Gastrocnemius medialis (tissue), 4 donors: ENCODE measurements at regions not wholly inside any gene's neighbourhood (a gene's known extent, or its start where the extent isn't known, plus 50 kb on each side); places are given as distances from the start of the nearest gene placed in this dataset.

ENCODE experiments used
- ATAC-seq, 2 donors: fragments of 150-250 bp; one replicate each; pipeline ENCODE4 v1.9.1; 2016
- DNase-seq, 2 donors: peaks; one replicate each; pipeline ENCODE4 v3.0.0-alpha.2; 2019
- H3K27ac ChIP-seq, 4 donors: fragments of 200-600 bp; sonication (generic); 1 replicate in 1 of 4; 2 replicates in 3 of 4; pipeline ENCODE4 v1.5.1; 2016 to 2018; ENCODE audit warnings: mild to moderate bottlenecking in 2 of 4, moderate library complexity in 1 of 4
- H3K27me3 ChIP-seq, 3 donors: fragments of 200-600 bp; sonication (generic) in 2 of 3; 1 replicate in 1 of 3; 2 replicates in 2 of 3; pipeline versions ENCODE4 v1.5.1 to v1.6.0; 2016 to 2019; ENCODE audit warnings: mild to moderate bottlenecking in 1 of 3, moderate library complexity in 1 of 3
- H3K36me3 ChIP-seq, 2 donors: fragments of 200-600 bp; sonication (generic) in 1 of 2; one replicate each; pipeline ENCODE4 v1.5.1; 2017 to 2018
- H3K4me1 ChIP-seq, 2 donors: fragments of 200-600 bp; sonication (generic) in 1 of 2; one replicate each; pipeline ENCODE4 v1.5.1; 2016 to 2017; ENCODE audit warnings: mild to moderate bottlenecking in 2 of 2
- H3K4me3 ChIP-seq, 4 donors: fragments of 200-600 bp; sonication (generic) in 3 of 4; 1 replicate in 1 of 4; 2 replicates in 3 of 4; pipeline ENCODE4 v1.5.1; 2016 to 2019; ENCODE audit warnings: mild to moderate bottlenecking in 2 of 4
- H3K9me3 ChIP-seq, 3 donors: fragments of 200-600 bp; sonication (generic) in 2 of 3; 1 replicate in 1 of 3; 2 replicates in 2 of 3; pipeline ENCODE4 v1.5.1; 2016 to 2019
- CTCF ChIP-seq, 5 experiments: fragments of 450-650 bp in 3 of 5; fragments of 200-600 bp in 2 of 5; sonication (generic) in 2 of 5; IDR thresholded peaks in 4 of 5; conservative IDR thresholded peaks in 1 of 5; 1 replicate in 4 of 5; 2 replicates in 1 of 5; pipeline ENCODE4 v1.5.1; 2016 to 2019; ENCODE audit warnings: antibody characterized with exemption in 5 of 5, mild to moderate bottlenecking in 3 of 5, moderate library complexity in 3 of 5
- POLR2A ChIP-seq, 2 donors: fragments of 450-650 bp; IDR thresholded peaks; one replicate each; pipeline ENCODE4 v1.6.1; 2017; ENCODE audit warnings: antibody characterized with exemption in 2 of 2, mild to moderate bottlenecking in 2 of 2, moderate library complexity in 2 of 2
- in situ Hi-C, 4 donors: fragments of 200-750 bp; cut with MboI; loops; one replicate each; pipeline versions ENCODE4 v1.15.0 to v1.8.0; 2017; ENCODE audit warnings: low sequenced_read_pairs in 4 of 4
- intact Hi-C: fragments of 100-400 bp; cut with DNase I; formaldehyde crosslinking; loops from one replicate; pipeline ENCODE4 v1.15.1; 2023; ENCODE audit warnings: low total_unique reads

GRCh38 chr1:51025374-51025773 is 55.3 kb downstream of the CDKN2C start:
- no peak overlapping the region for H3K27ac ChIP-seq
- H3K4me3 ChIP-seq = no peak overlapping the region
- no peaks in the 10 kb centered on the region for H3K4me1 ChIP-seq
- H3K36me3 ChIP-seq = no peaks in the 10 kb centered on the region
- no peak for ATAC-seq
- intact Hi-C loops (no loop called here), in situ Hi-C loops (loop anchor here in 1 of 4 donors (25.0 kb wide), 2 partner anchors 88 to 238 kb away; no protein-coding TSS in a partner anchor)
- H3K9me3 ChIP-seq = no peaks in the 10 kb centered on the region
- no peaks in the 10 kb centered on the region for H3K27me3 ChIP-seq
- DNase-seq = no peak
- no peak for TF ChIP-seq POLR2A (IDR thresholded peaks at IDR 0.05)
- no peak for TF ChIP-seq CTCF (IDR thresholded peaks at IDR 0.05 in 4 of 5, conservative IDR thresholded peaks at IDR 0.05 in 1 of 5)

GRCh38 chr1:51032936-51033335 is 62.9 kb downstream of the CDKN2C start:
- in situ Hi-C loops = loop anchor here in 1 of 4 donors (25.0 kb wide), 2 partner anchors 96 to 246 kb away; no protein-coding TSS in a partner anchor

GRCh38 chr1:51044199-51044598 is 57.8 kb upstream of the C1orf185 start:
- Histone ChIP-seq H3K36me3 (no peaks in the 10 kb centered on the region), H3K4me3 (no peak overlapping the region), H3K27me3 (no peaks in the 10 kb centered on the region), H3K27ac (no peak overlapping the region), H3K9me3 (no peaks in the 10 kb centered on the region), H3K4me1 (no peaks in the 10 kb centered on the region)
- ATAC-seq (no peak), DNase-seq (no peak)
- in situ Hi-C loops (loop anchor here (5.0 to 25.0 kb wide), 6 partner anchors 107 to 272 kb away; no protein-coding TSS in a partner anchor), intact Hi-C loops (no loop called here)
- TF ChIP-seq CTCF (IDR thresholded peaks at IDR 0.05 in 4 of 5, conservative IDR thresholded peaks at IDR 0.05 in 1 of 5) (no peak), POLR2A (IDR thresholded peaks at IDR 0.05) (no peak)

More at GRCh38 chr1:51032936-51033335, 62.9 kb downstream of the CDKN2C start:
- intact Hi-C loops = no loop called here
- no peaks in the 10 kb centered on the region for H3K4me1 ChIP-seq
- H3K36me3 ChIP-seq = no peaks in the 10 kb centered on the region
- ATAC-seq = no peak
- TF ChIP-seq CTCF (IDR thresholded peaks at IDR 0.05 in 4 of 5, conservative IDR thresholded peaks at IDR 0.05 in 1 of 5) (no peak), POLR2A (IDR thresholded peaks at IDR 0.05) (no peak)
- H3K4me3 ChIP-seq = no peak overlapping the region
- H3K27me3 ChIP-seq = no peaks in the 10 kb centered on the region
- no peak overlapping the region for H3K27ac ChIP-seq
- no peaks in the 10 kb centered on the region for H3K9me3 ChIP-seq
- DNase-seq = no peak

- Histone ChIP-seq H3K4me3 (no peak overlapping the region), H3K4me1 (no peaks in the 10 kb centered on the region), H3K9me3 (no peaks in the 10 kb centered on the region), H3K36me3 (no peaks in the 10 kb centered on the region), H3K27ac (no peak overlapping the region), H3K27me3 (no peaks in the 10 kb centered on the region)
- ATAC-seq (no peak), DNase-seq (no peak)
- no peak for TF ChIP-seq POLR2A (IDR thresholded peaks at IDR 0.05)
- peak; percentile 17 to 53 (median 48) for TF ChIP-seq CTCF (IDR thresholded peaks at IDR 0.05 in 4 of 5, conservative IDR thresholded peaks at IDR 0.05 in 1 of 5)
- in situ Hi-C loops (loop anchor here (5.0 to 25.0 kb wide), 6 partner anchors 108 to 273 kb away; no protein-coding TSS in a partner anchor), intact Hi-C loops (loop anchor here (1.0 kb wide), 2 partner anchors 116 to 271 kb away; no protein-coding TSS in a partner anchor)
These were observed 57.2 kb upstream of the C1orf185 start for GRCh38 chr1:51044834-51045233.

GRCh38 chr1:51048021-51048420 is 54.0 kb upstream of the C1orf185 start:
- no peak overlapping the region for H3K27ac ChIP-seq
- DNase-seq (no peak), ATAC-seq (no peak)
- intact Hi-C loops = no loop called here
- H3K4me1 ChIP-seq = no peaks in the 10 kb centered on the region
- no peak overlapping the region for H3K4me3 ChIP-seq
- no peaks in the 10 kb centered on the region for H3K36me3 ChIP-seq
- H3K9me3 ChIP-seq = no peaks in the 10 kb centered on the region
- TF ChIP-seq POLR2A (IDR thresholded peaks at IDR 0.05) = no peak
- TF ChIP-seq CTCF (IDR thresholded peaks at IDR 0.05 in 4 of 5, conservative IDR thresholded peaks at IDR 0.05 in 1 of 5) = no peak
- in situ Hi-C loops = loop anchor here in 2 of 4 donors (10.0 to 25.0 kb wide), 3 partner anchors 111 to 261 kb away; no protein-coding TSS in a partner anchor
- H3K27me3 ChIP-seq = no peaks in the 10 kb centered on the region
